ENCODE measurements at regions not wholly inside any gene's neighbourhood (a gene's known extent, or its start where the extent isn't known, plus 50 kb on each side); places are given as distances from the start of the nearest gene placed in this dataset.
"Not testable (repeated sequence)": the region's sequence is repeated elsewhere in the genome, so short reads cannot be mapped to it uniquely, and the experiment has no call there.

- no peak for DNase-seq
Measured at GRCh38 chr9:36521148-36521547, 51.5 kb upstream of the MELK start.

- DNase-seq: no peak
Measured at GRCh38 chr9:36517131-36517530, 55.6 kb upstream of the MELK start.

GRCh38 chr9:36504156-36504555 is 68.5 kb upstream of the MELK start:
- DNase-seq: no peak

- DNase-seq: no peak
Measured at GRCh38 chr9:36503172-36504088, 69.3 kb upstream of the MELK start.

GRCh38 chr9:36501727-36502126 is 71.0 kb upstream of the MELK start:
- DNase-seq: no peak

GRCh38 chr9:36500931-36501330 is 71.8 kb upstream of the MELK start:
- not testable (repeated sequence) for DNase-seq

- no peak for DNase-seq
Measured at GRCh38 chr9:36499174-36499890, 73.4 kb upstream of the MELK start.

- DNase-seq: not testable (repeated sequence)
Measured at GRCh38 chr9:36493564-36493963, 79.1 kb upstream of the MELK start.

- no peak for DNase-seq
Measured at GRCh38 chr9:36492865-36493264, 79.8 kb upstream of the MELK start.

- DNase-seq: no peak
Measured at GRCh38 chr9:36489453-36489852, 83.2 kb upstream of the MELK start.

- DNase-seq: no peak
Measured at GRCh38 chr9:36488389-36488756, 84.3 kb upstream of the MELK start.

GRCh38 chr9:36487482-36488388 is 85.0 kb upstream of the MELK start:
- DNase-seq: peak; percentile 91

- DNase-seq: peak; percentile 46
Measured at GRCh38 chr9:36486933-36487481, 85.7 kb upstream of the MELK start.

GRCh38 chr9:36486329-36486932 is 86.3 kb upstream of the MELK start:
- DNase-seq: no peak

GRCh38 chr9:36485647-36486328 is 85.7 kb upstream of the RNF38 start:
- no peak for DNase-seq

- DNase-seq: no peak
Measured at GRCh38 chr9:36484124-36484523, 84.1 kb upstream of the RNF38 start.

GRCh38 chr9:36479101-36479500 is 79.0 kb upstream of the RNF38 start:
- no peak for DNase-seq

GRCh38 chr9:36471359-36471758 is 71.3 kb upstream of the RNF38 start:
- DNase-seq: no peak

GRCh38 chr9:36470643-36471290 is 70.7 kb upstream of the RNF38 start:
- DNase-seq: peak; percentile 37

- DNase-seq: no peak
Measured at GRCh38 chr9:36463467-36463866, 63.4 kb upstream of the RNF38 start.

- no peak for DNase-seq
Measured at GRCh38 chr9:36462245-36462644, 62.2 kb upstream of the RNF38 start.
